Hematopoietic multipotent progenitor cell (in vitro differentiated cells): ENCODE measurements at regions not wholly inside any gene's neighbourhood (a gene's known extent, or its start where the extent isn't known, plus 50 kb on each side); places are given as distances from the start of the nearest gene placed in this dataset.
A peak's percentile ranks its signal among the peaks of the same experiment; 100 is the strongest.
"Not testable (repeated sequence)": the region's sequence is repeated elsewhere in the genome, so short reads cannot be mapped to it uniquely, and the experiment has no call there.

ENCODE experiments used
- DNase-seq, 3 donors: peaks; one replicate each; pipeline ENCODE4 v3.0.0-alpha.2; 2011 to 2015; ENCODE audit warnings: low read depth in 2 of 3, low spot score in 2 of 3

- DNase-seq = no peak
These were observed 618.1 kb upstream of the ADGRL3 start for GRCh38 chr4:60581919-60582536.

DNA sequence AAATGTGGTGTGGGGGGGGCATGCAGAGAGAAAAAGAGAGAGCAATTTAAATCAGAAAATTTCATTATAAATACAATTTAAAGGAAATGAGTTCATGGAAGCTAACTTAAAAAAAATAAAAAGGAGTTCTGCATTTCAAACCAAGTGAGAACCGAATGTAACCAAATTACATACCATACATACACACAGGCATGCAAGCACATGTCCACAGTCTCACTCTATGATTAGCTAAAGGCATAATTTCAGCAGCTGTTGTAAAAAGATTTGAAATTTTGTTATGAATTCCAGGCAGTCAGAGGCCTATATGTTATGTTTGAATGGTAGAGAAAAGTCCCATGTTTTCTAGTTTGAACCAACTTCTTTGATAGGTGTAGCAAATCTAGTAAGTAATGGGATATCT, 611.6 kb upstream of the ADGRL3 start:
- no peak for DNase-seq

DNA sequence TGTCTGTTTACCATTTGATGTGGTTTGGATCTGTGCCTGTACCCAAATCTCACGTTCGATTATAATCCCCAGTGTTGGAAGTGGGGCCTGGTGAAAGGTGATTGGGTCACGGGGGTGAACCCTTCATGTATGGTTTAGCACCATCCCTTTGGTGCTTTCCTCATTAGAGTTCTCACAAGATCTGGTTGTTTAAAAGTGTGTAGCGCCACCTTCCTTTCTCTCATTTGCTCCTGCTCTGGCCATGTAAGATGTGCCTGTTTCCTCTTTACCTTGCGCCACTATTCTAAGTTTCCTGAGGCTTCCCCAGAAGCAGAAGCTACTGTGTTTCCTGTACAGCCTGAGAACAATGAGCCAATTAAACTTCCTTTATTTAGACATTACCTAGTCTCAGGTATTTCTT, 610.7 kb upstream of the ADGRL3 start:
- DNase-seq = no peak

- no peak for DNase-seq
These were observed 610.0 kb upstream of the ADGRL3 start for GRCh38 chr4:60590116-60590515.

DNA sequence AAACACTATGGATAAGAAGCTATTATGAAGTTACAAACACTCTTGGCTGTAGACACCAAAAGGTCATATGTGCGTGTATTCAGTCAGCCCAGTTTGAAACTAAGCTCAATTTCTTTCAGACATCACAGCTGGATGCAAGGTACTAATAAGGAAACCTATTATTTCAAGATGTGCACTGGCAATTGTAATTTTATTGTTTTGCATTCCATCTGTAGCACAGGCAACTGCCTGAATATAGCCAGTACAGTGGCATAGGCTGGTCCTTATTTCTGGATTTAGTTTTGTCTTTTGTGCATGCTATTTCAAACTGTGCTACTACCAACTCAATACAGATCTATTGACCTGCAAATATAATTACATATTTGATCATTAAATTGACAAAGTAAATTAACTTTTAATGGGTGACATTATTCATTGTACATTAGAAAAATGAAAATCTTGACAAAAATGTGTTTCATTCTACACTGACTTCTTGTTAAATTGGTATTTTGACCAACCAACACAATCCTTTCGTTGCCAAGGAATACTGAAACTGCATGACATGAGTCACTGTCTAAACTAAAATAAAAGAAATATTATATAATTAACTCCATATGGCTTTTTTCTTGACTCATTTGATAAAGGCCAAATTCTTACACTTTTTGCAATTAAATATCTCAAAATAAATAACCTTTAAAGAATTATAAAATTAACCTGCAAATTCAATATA, 594.3 kb upstream of the ADGRL3 start:
- no peak for DNase-seq

- no peak for DNase-seq
These were observed 588.2 kb upstream of the ADGRL3 start for GRCh38 chr4:60611762-60612496.

DNA sequence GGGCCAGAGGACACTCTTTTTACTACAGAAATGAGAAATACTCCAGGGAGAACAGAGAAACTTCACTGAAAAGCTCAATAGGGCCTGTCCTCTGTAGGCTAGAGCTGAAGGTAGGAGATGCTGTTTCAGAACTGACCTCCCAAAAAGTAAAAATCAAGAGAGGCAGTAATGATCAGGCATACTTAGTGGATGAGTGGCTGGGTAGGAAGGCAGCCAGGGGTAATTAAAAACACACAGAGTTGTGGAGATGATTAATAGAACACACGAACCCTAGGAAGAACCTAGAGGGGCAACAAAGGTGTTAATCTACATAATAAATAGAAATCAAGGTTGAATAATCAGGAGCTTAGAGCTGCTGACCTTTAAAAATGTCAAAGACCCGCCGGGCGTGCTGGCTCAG, 582.4 kb upstream of the ADGRL3 start:
- no peak for DNase-seq

DNA sequence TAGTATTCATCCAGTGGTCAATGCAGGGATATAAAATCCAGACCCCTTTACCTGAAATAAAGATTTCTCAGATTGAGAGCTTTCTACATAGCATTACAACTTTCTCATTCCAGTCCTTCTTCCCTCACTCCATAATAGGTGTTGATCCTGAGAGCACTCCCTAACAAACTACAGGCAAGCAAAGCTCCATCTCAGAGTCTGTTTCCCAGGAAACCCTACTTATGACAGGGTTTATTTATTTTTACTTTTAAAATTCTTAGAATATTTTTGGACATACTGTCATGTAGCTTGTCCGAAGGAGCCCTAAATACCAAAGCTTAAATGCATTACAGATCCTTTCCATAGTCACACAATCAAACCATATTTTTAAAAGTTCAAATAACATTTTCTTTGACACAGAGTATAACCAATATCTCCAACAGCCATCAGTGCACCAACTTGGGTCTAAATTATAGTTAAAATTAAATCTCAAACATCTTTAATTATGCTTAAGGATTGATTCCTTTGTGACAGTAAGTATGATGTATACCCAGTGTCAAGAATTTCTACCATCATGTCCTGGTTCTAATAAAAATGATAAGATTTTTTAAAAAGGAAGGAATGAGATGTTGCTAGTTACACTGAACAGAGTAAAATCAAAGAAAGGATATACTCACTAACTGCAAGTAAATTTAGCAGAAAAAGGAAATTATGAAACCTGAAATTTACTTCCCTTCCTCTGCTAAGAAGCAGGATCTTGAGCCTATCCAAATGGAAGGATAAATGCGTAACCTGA, 580.4 kb upstream of the ADGRL3 start:
- no peak for DNase-seq

DNA sequence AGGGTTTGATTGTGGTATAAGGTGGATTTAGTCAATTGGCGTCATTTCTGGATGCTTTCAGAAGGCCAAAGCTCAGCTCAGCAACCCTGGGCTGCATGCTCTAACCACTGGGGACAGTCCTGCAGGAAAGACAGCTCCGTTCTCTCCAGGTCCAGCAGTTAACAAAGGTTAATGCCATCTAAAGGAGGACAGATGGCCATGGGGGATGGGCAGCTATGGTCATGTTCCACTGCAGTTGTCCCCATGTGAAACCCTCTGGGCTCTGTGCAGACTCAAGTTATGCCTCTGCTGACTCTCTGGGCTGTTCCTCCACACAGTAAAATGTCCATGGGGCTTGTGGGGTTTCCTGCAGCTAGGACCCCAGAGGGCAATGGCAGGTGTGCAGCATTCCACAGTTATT, 562.1 kb upstream of the ADGRL3 start:
- no peak for DNase-seq

DNA sequence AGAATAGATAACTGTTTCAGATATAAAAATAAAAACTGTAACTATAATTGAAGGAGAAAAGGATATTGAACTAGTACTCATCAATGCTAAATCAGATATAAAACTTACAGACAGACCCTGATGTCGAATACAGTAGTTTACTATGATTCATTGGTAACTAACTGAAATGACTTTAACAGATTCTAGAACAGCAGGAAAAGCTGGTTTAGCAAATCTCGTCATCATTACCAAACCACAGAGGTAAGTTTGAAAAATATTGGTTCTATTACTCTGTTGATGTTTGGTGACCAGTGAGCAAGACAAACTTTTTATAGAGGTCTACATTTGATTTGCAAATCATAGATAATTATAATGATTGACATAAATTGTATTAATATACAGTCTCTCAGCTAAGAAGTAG, 551.4 kb upstream of the ADGRL3 start:
- no peak for DNase-seq

DNA sequence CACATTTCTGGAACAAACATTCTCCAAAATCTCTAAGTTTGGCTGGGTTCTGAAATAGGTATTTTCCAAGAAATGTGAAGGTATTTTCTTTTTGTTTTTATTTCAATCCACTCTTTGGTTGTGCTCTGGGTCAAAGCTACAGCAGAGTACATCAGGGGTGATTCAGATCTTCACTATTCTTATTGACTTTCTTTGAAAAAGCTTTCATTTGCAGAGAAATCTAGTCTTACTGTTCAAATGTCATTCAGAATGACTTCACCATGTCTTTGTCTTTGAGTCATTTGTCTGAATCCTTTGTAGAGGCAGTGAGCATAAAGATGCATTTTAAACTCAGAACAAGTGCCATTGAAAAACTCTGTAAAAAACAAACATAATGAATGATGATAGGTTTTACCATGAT, 547.2 kb upstream of the ADGRL3 start:
- DNase-seq = no peak

DNA sequence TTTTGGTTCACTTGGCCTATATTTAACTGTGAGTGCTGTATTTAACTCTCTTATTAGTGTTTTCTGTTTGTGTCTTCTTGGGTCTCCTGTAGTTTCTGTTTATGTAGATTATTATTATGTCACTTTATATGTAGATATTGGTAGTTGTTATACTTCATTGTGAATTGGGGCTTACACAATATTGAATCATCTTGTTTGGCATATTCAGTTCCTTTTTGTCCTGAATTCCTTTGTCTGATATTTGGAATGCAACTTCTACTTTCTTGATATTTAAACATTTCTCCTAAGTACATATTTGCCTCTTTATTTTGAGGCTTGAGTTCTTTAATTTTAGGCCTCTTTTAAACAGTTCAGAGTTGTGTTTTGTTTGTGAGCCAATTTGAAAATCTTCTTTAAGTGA, 544.8 kb upstream of the ADGRL3 start:
- no peak for DNase-seq

GRCh38 chr4:60656171-60656570, 544.0 kb upstream of the ADGRL3 start:
- no peak for DNase-seq

DNA sequence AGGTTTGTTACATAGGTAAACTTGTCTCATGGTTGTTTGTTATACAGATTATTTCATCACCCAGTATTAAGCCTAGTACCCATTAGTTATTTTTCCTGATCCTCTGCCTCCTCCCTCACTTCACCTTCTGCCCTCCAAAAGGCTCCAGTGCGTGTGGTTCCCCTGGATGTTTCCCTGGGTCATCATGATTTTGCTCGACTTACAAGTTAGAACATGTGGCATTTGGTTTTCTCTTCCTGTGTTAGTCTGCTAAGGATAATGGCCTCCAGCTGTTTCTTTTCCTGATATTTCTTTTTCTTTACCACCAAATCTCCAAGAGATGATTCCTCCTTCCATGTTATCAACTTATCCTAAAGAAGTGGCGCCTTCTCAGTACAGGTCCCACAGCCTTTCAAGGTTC, 543.1 kb upstream of the ADGRL3 start:
- no peak for DNase-seq

DNA sequence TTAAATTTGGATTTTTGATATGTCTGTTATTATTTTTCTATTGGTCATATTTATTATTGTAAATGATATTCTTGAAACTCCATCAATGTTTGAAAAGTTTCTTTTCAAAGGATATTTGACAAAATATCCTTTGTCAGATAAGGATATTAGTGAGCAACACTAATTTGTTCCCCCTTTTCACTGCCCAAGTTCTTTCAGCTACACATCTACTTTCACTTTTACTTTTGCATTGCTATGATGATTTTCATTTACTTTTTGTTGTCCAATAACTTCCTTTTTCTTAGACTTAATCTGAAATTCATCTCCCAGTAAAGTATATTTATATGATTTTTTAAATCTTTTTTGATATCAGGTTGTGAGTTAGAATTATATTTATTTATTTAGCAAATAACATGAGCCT, 542.3 kb upstream of the ADGRL3 start:
- peak in 1 of 3 donors; percentile 27 for DNase-seq

- no peak for DNase-seq
These were observed 536.4 kb upstream of the ADGRL3 start for GRCh38 chr4:60663769-60664168.

DNA sequence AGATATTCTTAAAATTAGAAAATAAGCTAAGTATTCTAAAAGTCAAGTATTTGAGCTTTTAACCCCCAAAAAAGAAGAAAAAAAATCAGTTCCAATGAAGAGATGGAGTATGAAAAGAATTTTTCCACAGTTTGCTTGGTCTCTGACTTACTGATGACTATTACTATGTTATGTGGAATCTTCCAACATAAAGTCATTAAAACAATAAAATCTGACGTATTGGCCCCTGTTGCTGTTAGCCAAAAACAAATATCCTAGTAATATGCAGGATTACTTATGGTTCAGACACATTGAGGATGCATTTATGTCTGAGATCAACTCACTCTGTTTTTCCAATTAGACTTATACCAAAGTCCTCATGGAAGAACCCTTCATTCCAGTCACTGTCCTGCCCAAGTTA, 517.2 kb upstream of the ADGRL3 start:
- no peak for DNase-seq

- DNase-seq = no peak
These were observed 516.8 kb upstream of the ADGRL3 start for GRCh38 chr4:60683357-60683756.

GRCh38 chr4:60683973-60684372, 516.2 kb upstream of the ADGRL3 start:
- DNase-seq = no peak

GRCh38 chr4:60696062-60696461, 504.1 kb upstream of the ADGRL3 start:
- not testable (repeated sequence) for DNase-seq

DNA sequence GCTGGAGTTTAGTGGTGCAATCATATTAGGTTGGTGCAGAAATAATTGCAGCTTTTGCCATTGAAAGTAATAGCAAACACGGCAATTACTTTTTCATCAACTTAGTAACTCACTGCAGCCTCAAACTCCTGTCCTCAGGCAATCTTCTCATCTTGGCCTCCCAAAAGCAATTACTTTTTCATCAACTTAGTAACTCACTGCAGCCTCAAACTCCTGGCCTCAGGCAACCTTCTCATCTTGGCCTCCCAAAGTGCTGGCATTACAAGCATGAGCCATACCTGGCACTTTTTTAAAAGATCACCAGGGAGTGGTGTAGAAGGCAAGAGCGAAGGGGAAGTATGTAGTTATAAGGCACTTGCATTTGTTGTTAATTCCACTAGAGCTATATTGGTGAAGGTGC, 491.1 kb upstream of the ADGRL3 start:
- DNase-seq = no peak
